Activated CD4-positive, alpha-beta T cell treated with anti-CD3 and anti-CD28 coated beads, Interleukin-2, Interleukin-4, amounts not matched to agents 100 ng/mL and 50 ng/mL, durations not matched to agents 16 hours and 8 hours (primary cell): ENCODE measurements at regions not wholly inside any gene's neighbourhood (a gene's known extent, or its start where the extent isn't known, plus 50 kb on each side); places are given as distances from the start of the nearest gene placed in this dataset.
"Not testable (repeated sequence)": the region's sequence is repeated elsewhere in the genome, so short reads cannot be mapped to it uniquely, and the experiment has no call there.

Experiments used
- DNase-seq: peaks from one replicate; pipeline ENCODE4 v3.0.0-alpha.2; 2020; ENCODE audit warnings: low spot score

DNA sequence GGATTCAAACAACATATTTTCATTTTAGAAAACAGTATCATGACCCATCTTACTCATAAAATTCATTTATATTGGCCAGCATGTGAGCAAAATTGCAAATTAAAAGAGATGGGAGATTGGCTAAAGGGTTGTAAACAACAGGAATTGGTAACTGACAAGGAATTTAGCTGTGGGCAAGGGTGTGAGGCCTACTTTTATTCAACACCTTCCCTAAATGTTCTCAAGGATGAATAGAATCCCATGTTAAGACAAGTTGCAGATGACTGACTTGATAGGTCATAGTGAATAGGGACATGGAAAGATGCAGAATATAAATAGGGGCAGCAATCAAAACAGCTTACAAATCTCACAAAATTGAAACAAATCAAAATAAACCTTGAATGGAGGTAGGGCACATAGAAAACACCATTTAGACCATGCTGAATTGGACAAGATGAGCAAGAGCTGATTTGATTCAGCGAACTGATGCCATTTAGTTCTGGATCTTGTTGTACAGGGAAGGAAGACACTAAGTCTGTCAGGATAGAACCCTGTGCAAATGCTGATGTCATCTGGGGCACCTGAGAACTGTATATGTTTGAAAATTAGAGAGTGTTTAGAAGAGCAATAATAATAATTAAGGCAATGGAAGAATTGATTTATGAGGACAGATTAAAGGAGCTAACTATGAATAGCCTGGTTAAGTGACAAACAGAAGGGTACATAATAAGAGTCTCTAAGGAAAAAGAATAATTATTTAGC, 509.7 kb downstream of the ZEB2 start:
- DNase-seq, result no peak

DNA sequence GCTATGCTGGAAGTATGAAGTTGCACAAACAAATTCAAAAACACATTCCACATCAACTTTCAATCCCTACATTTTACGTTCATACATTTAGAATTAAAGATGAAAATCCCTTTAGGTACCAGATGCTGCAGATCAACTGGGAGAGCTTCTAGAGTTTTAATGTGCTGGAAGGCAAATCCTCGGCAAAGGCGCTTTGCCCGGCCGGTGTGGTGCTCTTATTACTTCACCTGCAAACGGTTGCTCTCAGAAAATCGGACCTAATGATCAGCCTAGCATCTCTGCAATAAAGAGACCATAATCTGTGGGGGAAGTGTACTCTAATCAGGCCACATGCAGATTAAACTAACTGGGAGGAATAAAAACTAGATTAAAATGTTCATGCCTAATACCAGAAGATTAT, 513.8 kb downstream of the ZEB2 start:
- no peak for DNase-seq

- no peak for DNase-seq
Observed at GRCh38 chr2:144004742-144005141, 515.2 kb downstream of the ZEB2 start.

DNA sequence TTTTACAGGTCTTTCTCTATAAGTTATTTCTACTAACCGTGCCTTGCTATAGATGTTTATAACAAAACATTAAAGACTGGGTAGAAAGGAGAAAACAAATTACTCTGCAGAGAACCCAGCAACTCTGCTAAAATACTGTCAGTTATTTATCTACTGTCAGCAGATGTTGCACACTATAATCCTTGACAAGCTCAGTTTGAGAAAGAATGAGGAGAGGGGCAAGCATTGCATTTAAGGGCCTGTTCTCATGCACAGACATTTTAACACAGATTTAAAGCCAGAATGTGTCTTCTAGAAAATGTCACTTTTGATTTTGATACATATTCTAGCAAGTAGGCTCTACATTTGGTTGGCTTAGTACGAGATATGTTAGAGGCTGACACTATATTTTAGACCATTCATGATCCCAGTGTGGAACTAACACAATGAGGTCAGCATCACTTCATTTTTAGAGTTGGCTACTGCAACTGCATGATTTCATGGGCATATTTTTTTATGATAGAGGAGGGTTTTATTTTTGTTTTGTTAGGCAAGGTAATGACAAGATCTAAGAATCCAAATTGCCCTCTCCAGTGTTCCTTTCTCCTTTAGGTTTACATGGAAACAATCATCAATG, 516.4 kb downstream of the ZEB2 start:
- DNase-seq, result no peak

- no peak for DNase-seq
Observed at GRCh38 chr2:143996974-143997373, 522.9 kb downstream of the ZEB2 start.

DNA sequence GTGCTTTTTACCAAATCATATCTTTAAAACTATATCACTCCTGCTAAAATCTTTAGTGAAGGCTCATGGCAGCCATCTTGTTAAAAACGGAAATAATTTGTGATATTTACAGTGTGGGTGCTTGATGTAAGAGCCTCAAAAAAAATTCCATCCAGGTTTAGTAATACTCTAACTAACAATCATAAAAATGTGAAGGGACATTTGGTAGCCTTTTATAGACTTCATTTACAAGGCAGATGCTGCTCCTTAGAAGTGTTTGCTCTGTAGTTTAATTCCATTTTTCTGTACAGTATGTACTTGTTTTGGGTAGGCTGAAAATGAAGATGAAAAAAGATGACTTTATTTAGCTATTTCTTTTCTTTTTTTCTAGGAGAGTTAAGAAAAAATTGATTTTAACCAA, 525.0 kb downstream of the ZEB2 start:
- no peak for DNase-seq

DNA sequence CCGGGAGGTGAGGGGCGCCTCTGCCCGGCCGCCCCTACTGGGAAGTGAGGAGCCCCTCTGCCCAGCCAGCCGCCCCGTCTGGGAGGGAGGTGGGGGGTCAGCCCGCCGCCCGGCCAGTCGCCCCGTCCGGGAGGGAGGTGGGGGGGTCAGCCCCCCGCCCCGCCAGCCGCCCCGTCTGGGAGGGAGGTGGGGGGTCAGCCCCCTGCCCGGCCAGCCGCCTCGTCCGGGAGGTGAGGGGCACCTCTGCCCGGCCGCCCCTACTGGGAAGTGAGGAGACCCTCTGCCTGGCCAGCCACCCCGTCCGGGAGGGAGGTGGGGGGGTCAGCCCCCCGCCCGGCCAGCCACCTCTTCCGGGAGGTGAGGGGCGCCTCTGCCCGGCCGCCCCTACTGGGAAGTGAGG, 528.3 kb downstream of the ZEB2 start:
- DNase-seq, result not testable (repeated sequence)

DNA sequence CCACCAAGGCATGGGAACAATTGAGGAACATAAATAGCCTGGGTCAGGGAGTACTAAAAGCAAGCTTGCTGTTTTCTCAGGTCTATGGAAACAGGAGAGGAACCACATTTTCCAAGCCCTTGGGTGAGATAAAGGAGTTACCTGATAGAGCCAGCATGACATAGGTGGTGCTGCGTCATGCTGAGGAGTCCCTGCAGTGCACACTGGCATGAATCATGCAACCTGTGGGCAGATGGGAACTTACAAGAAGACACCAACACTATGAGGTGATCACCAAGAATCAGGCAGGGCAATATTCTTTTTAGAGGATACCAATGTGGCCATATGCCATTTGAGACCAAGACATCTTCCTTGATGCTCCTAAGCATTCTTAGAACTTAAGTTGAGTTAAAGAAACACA, 531.8 kb downstream of the ZEB2 start:
- no peak for DNase-seq

- DNase-seq, result no peak
Observed at GRCh38 chr2:143981428-143981827, 538.5 kb downstream of the ZEB2 start.

DNA sequence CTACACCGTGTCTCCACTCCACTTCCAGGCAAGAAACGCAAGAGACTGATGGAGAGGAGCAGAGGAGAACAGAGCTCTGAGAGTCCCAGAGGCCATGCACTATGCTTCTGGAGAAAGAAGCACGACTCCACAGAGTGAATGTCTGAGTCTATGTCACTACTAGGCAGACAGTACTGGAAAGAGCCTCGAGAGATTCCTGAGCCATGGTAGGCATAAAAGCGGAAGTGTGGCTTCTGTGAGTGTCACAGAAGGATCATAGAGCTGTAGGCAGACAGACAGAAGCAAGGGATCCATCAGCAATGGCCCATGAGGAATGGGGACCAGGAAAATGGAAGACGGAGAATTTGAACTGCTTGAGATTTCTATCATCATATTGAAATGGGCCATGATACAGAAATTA, 542.6 kb downstream of the ZEB2 start:
- no peak for DNase-seq

DNA sequence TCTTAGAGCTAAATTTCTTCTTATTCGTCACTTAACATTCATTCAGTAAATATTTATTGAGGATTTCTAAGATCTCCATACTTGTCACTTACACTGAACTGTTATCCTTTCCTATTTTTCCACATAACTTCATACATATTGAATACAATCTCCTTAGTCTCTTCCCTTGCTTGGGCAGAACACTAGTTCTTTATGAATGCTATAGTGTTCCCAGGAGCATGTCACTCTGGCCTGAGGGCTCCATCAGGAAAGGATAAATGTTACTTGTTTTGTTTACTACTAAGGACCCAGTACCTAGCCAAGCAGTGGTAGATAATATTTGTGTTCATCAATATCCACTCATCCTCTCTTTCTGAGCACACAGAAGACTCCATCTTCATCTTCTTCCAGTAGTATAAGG, 544.7 kb downstream of the ZEB2 start:
- DNase-seq, result no peak

- no peak for DNase-seq
Observed at GRCh38 chr2:143974262-143974661, 545.7 kb downstream of the ZEB2 start.

DNA sequence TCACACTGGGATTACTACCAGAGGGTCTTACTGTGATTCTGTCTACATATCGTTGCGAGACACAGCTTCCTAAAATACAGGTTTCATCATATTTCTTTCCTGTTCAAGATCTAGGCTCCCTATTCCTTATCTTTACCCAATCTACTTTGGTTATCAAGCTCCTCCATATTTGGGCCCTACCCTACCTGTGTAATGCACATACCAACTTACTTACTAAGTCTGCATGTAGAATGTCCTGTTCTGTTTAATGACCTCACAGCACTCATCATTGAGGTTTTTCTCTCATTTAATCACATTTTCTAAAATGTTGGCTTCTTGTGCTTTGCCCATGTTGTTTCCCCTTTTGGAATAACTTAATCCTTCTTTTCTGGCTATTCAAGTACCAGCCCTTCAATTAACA, 551.1 kb downstream of the ZEB2 start:
- DNase-seq, result no peak

DNA sequence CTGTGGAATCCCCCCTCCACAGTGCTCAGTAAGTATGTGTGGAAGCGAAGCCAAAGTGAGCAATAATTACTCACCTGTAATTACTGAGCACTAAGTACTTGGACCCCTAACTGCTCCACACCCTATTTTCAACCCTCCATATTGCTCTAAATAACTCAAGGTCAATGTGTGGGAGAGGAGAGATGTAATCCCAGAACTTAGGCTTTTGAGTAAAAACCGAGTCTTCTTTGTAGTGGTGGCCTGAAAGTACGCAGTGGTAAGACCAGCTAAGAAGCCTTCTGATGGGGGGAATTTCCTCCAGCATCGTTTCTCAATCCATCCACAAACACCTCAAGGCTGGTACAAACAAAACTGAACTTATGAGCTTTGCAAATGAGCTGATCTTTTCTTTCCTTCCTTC, 551.6 kb downstream of the ZEB2 start:
- DNase-seq, result no peak

DNA sequence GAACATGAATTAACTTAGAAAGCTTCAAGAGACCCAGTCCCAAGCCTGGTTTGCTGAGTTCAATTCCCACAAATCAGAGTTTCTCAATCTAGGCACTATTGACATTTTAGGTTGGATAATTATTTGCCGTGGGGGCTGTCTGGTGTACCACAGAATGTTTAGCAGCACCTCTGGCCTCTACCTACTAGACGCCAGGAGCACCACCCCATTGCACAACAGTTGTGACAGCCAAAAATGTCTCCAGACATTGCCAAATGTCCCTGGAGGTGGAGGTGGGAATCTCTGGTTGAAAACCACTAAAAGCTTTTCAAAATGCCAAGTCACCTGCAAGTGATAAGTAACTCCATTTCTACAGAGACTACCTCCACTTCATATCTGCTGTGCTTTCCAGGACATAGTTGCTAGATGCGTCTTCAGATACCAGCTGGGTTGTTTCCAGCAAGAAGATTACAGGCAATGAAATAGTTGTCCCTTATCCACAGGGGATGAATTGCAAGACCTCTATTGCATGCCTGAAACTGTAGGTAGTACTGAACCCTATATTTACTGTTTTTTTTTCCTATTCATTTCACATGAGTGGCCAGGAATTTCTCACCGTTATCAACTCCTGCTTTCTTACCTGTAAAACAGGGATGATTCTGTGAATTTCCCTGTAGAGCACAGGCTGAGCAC, 554.3 kb downstream of the ZEB2 start:
- DNase-seq, result no peak

DNA sequence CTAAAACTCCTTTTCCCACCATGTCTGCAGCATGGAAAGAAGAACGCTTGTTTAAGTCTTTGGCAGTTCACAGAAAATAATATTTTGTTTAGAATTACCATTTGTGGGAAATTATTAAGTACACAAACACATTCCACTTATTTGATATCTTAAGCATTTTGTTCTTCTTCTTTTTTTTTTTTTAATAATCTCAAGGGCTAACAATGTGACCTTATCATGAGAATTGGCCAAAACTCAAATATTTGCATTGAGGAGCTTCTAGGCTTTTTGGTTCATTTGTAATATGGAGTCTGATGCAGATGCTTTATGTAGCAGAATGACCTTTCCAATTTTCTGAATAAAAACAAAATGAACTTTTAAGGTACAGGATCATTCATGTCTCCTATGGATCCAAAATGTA, 555.0 kb downstream of the ZEB2 start:
- no peak for DNase-seq

DNA sequence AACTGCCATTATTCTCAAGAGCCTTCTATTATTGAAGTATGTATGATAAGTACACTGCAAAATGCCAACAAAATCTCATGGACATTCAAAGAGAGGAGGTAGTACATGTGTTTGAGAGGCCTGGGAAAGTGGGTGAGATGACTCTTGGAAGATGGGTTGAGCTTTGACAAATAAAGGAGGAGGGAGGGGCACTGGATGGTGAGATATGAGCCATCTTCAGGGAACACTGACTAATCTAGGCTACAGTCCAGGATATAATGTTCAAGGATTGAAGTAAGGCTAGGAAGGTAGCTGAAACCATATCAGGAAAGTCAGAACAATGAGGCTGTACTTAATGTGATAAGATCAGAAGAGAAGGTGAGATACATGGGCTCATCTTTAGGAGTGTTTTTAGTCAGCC, 559.7 kb downstream of the ZEB2 start:
- DNase-seq, result no peak

GRCh38 chr2:143957321-143957720, 562.6 kb downstream of the ZEB2 start:
- DNase-seq, result no peak

DNA sequence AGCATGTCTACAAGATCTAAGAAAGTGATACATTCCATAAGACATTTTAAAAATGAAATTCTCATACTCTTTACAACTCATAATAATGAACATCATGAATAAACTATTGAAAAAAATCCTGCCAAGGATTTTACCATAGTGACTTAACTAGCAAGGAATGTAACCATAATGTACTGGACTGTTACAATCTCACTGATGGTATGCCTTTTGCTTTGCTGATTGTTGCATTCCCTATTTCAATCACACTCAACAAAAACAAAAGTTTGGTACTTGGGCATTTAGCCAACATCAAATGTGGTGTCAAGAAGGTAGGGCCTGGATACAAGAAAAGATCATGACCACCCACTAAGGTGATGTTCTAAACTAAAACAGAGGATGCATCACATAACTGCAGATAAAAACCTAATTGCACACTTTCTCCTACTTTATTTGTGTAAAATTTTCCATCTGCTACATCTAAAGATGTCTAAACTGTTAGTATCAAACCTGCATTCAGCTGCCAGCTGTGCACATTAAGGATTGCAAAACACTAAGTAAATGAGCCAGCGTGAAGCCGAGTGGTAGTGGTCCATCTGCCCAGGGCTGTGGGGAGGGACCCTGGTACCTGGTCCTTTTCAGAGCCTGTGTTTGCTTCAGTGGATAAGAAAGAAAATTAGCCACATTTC, 564.4 kb downstream of the ZEB2 start:
- DNase-seq, result no peak

DNA sequence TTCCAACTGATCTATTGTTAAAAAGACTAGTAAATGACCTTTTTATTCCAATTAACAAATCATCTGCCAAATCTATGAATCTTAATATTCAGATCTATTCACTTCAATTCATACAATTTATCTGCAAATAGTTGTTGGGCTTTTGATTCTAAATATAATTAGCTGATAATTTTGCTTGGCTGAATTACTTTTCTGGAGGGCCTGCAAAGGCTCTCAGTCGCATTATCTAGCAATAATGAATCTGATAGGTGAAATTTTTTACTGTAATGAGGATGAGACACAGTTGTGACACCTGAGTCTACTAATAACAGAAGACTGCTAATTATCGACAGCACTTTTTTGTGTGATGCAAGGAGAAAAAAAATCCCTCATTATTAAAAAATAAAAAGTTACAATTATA, 565.1 kb downstream of the ZEB2 start:
- no peak for DNase-seq

- no peak for DNase-seq
Observed at GRCh38 chr2:143954186-143954585, 565.7 kb downstream of the ZEB2 start.

DNA sequence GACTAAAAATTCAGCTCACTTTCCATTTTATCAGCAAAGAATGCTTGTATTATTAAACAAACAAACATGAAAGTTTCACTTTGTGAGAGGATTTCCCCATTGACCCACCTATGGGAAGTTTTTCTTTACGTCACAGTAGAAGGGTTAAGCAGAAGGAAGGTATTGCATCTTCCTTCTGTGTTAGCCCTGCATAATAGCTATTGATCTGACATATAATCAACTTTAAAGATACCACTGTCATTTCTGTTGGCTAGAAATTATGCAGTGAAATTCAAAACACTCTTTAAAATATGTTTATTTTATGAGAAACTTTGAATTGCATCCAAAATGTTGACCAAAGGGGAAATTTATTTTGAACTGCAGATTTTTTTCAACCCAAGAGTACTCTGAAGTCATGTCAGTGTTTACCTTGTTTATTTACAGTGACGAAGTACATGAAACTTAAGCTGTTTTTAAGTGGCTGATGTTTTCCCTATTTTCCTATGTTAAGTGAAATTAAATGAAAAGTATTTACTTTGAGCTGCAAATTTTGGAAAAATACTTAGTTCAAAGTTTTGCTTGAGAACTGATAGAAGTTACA, 566.4 kb downstream of the ZEB2 start:
- DNase-seq, result no peak

DNA sequence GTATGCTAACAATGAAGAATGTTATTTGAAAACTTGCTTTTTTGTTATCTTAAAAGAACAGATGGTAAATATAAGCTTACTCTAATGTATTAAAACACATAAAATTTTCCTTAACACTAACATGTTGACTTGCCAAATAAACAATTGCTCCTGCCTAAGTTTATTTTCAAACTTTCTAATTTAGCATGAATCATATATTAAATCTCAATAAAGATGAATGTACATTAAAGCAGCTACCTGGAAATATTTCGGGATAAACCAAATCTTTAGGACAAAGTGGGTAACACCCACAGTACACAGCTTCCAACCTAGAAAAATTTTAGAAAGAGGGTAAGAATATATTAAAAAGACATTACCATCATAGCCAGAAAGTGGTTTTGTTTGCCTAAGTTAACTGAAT, 567.4 kb downstream of the ZEB2 start:
- DNase-seq, result no peak
